Memory B cell (primary cell): ENCODE measurements at regions not wholly inside any gene's neighbourhood (a gene's known extent, or its start where the extent isn't known, plus 50 kb on each side); places are given as distances from the start of the nearest gene placed in this dataset.

Experiments
- ATAC-seq: fragments of 150-1000 bp; cut with Tn5 transposase; 2 replicates; pipeline ENCODE4 v1.10.0; 2021; ENCODE audit warnings: low read depth, mild to moderate bottlenecking, moderate library complexity
- DNase-seq, 2 donors: peaks; one replicate each; pipeline ENCODE4 v3.0.0; 2022; ENCODE audit warnings: low spot score in 2 of 2
- H3K27ac Mint-ChIP-seq: one replicate; pipeline ENCODE4 v1.8.0; 2022; ENCODE audit warnings: mild to moderate bottlenecking, moderate library complexity, mixed read lengths
- H3K27me3 Mint-ChIP-seq: one replicate; pipeline ENCODE4 v1.8.0; 2022; ENCODE audit warnings: mixed read lengths
- H3K36me3 Mint-ChIP-seq: one replicate; pipeline ENCODE4 v1.8.0; 2022; ENCODE audit warnings: mild to moderate bottlenecking, mixed read lengths
- H3K4me1 Mint-ChIP-seq: one replicate; pipeline ENCODE4 v1.8.0; 2022; ENCODE audit warnings: mixed read lengths
- H3K4me3 Mint-ChIP-seq: one replicate; pipeline ENCODE4 v1.8.0; 2022; ENCODE audit warnings: mild to moderate bottlenecking, moderate library complexity, mixed read lengths
- H3K9me3 Mint-ChIP-seq: one replicate; pipeline ENCODE4 v1.8.0; 2022; ENCODE audit warnings: mixed read lengths

DNA sequence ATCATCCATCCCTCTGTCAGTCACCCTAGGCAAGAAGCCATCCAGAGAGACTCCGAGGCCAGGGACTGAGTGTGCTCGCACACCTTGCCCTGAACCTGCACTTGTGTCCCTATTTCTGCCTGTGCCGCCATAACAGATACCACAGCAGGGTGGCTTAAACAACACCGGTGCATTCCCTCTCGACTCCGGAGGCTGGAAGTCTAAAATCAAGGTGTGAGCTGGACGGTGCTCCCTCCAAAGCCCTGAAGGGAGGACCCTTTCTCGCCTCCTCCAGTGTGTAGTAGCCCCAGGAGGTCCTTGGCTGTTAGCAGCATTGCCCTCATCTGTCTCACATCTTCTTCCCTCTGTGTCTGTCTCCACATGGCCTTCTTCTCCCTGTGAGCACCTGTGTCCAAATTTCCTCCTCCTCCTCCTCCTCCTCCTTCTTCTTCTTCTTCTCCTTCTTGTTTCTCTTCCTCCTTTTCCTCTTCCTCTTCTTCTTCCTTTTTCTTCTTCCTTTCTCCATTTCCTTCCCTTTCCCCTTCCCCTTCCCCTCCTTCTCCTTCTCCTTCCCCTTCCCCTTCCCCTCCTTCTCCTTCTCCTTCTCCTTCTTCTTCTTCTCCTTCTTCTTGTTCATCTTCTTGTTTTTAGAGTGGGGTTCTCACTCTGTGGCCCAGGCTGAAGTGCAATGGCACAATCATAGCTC lies 98.1 kb upstream of the ENPP6 start:
- Mint-ChIP-seq H3K9me3 (no peaks in the 10 kb centered on the region), H3K36me3 (no peaks in the 10 kb centered on the region), H3K4me3 (peak overlapping the region; percentile 4), H3K27ac (peak overlapping the region; percentile 88), H3K4me1 (peaks cover 37% of the 10 kb centered on the region), H3K27me3 (no peaks in the 10 kb centered on the region)
- ATAC-seq (no peak), DNase-seq (no peak)

DNA sequence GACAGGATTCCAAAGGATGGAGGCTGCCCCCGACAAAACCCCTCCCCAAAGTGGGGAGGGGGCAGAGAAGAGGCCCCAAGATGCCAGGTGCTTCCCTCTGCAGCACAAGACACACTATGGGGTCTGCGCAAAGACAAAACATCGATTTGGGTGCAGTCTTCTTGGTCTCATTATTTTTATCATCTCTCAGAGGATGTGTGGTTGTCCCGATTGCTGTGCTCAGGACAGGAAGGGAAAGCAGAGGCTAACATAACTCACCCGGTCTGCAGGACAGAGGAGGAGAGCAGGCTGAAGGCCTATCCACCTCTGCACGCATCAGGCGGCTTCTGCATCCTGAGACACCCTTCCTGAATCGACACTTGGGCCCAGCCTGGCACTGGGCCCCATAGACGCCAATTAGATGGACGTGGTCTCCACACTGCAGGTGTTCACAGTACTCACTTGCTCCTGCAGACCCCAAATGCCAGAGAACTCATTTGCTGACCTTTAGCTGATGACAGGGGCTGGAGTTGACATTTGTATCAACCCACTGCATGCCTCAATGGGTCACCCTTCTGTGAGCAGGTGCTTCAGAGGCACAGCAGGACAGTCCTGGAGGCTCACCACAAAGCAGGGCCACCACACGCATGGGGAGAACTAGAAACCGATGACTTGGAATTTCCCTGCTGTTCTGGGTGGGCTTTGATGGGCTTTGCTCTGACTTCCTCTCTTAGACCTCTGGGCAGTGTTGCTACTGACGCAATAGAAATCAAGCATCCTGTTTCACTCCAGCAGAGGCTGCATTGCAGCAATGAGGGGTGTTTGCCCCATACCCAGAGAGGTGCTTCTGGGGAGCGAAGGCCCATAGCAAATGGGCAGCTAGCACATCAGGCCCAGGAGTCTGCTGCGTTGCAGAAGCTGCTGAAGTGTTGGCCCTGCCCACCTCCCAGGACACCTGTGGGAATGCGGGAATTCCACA lies 96.3 kb upstream of the ENPP6 start:
- H3K27ac Mint-ChIP-seq: peak overlapping the region; percentile 88
- H3K4me3 Mint-ChIP-seq: peak overlapping the region; percentile 3
- no peaks in the 10 kb centered on the region for H3K36me3 Mint-ChIP-seq
- ATAC-seq (peak; percentile 87), DNase-seq (peak; percentile 38)
- H3K4me1 Mint-ChIP-seq: peaks cover 47% of the 10 kb centered on the region
- H3K27me3 Mint-ChIP-seq: no peaks in the 10 kb centered on the region
- no peaks in the 10 kb centered on the region for H3K9me3 Mint-ChIP-seq

- Mint-ChIP-seq H3K36me3 (no peaks in the 10 kb centered on the region), H3K4me3 (no peak overlapping the region), H3K9me3 (no peaks in the 10 kb centered on the region), H3K4me1 (peaks cover 39% of the 10 kb centered on the region), H3K27ac (no peak overlapping the region), H3K27me3 (no peaks in the 10 kb centered on the region)
- DNase-seq (no peak), ATAC-seq (no peak)
Measured at GRCh38 chr4:184313058-184313581, 95.4 kb upstream of the ENPP6 start.

DNA sequence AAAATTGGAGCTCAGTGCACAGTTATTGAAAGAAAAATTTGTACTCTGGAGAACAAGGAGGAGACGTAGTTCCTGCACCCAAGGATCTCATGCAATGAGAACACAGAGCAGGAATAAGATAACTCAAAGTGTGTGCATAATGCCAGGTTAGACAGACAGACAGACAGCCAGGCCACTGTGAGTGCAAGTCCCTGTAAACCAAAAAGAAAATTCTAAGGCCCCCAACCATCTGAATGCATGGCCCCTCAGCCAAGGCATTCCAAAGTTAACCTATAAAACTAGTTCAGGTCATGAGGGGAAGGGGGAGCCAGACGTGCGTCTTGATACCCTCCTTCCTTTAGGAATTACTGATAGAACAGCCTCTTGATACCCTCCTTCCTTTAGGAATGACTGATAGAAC lies 94.5 kb upstream of the ENPP6 start:
- Mint-ChIP-seq H3K4me3 (no peak overlapping the region), H3K27me3 (no peaks in the 10 kb centered on the region), H3K4me1 (peaks cover 39% of the 10 kb centered on the region), H3K36me3 (no peaks in the 10 kb centered on the region), H3K9me3 (no peaks in the 10 kb centered on the region), H3K27ac (no peak overlapping the region)
- DNase-seq (no peak), ATAC-seq (no peak)

DNA sequence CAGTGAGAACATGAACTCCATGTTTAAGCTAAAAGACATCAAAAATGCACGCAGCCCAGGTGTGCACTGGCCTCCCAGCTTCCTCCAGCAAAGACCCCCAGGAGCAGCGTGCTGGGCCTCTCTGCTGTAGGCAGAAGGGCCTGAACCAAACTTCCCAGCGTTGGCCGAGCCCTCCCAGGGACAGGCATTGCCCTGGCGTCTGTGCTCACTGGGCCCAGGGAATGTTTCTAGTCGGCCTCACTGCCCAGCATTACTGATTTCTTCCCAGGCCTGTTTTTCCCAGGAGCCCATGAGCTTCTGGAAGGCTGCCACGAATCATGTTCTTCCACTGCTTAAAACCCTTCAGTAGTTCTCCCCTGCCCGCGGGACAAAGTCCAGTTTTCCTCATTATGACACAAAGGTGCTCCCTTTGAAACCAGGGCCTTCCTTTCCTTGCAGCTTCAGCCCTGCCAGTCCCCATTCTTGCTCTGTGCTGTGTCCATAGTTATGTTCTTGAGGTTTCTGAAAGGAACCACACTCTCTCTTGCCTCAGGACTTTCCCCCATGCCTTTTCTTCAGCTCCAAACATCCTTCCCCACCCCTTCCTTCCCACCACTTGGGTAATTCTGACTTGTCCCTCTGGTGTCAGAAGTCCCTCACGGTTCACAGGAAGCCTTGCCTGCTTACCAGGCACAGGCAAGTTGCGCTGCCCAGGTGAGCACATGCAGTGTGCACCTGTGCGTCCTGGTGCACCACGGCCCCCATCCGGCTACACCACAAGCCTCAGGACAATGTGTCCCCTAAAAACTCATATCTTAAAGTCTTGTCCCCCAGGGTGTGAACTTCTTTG lies 93.4 kb upstream of the ENPP6 start:
- H3K4me1 Mint-ChIP-seq: peaks cover 37% of the 10 kb centered on the region
- ATAC-seq (no peak), DNase-seq (no peak)
- H3K27me3 Mint-ChIP-seq: no peaks in the 10 kb centered on the region
- H3K36me3 Mint-ChIP-seq: no peaks in the 10 kb centered on the region
- no peak overlapping the region for H3K4me3 Mint-ChIP-seq
- H3K27ac Mint-ChIP-seq: no peak overlapping the region
- no peaks in the 10 kb centered on the region for H3K9me3 Mint-ChIP-seq

DNA sequence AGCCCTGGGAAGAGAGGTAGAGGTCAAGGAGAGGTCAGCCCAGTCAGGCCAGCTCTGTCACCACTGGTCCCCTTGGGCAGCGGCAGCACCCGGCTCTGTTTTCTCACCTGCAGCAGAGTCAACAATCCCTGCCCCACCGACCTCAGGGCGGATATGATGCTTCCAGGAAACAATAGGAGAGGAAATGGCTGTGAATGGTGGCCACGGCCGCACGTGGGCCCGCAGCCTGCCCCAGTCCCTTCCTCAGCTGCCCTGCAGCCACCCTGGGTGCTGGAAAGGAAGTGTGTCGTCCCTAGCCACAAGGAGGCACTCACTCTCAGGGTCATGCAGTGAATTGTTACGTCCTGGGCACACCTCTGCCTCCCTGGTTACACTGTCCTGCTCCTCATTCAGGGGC lies 92.5 kb upstream of the ENPP6 start:
- Mint-ChIP-seq H3K9me3 (no peaks in the 10 kb centered on the region), H3K4me1 (peaks cover 34% of the 10 kb centered on the region), H3K36me3 (no peaks in the 10 kb centered on the region), H3K27me3 (no peaks in the 10 kb centered on the region), H3K27ac (no peak overlapping the region), H3K4me3 (no peak overlapping the region)
- peak; percentile 54 for ATAC-seq
- peak; percentile 46 to 49 for DNase-seq

DNA sequence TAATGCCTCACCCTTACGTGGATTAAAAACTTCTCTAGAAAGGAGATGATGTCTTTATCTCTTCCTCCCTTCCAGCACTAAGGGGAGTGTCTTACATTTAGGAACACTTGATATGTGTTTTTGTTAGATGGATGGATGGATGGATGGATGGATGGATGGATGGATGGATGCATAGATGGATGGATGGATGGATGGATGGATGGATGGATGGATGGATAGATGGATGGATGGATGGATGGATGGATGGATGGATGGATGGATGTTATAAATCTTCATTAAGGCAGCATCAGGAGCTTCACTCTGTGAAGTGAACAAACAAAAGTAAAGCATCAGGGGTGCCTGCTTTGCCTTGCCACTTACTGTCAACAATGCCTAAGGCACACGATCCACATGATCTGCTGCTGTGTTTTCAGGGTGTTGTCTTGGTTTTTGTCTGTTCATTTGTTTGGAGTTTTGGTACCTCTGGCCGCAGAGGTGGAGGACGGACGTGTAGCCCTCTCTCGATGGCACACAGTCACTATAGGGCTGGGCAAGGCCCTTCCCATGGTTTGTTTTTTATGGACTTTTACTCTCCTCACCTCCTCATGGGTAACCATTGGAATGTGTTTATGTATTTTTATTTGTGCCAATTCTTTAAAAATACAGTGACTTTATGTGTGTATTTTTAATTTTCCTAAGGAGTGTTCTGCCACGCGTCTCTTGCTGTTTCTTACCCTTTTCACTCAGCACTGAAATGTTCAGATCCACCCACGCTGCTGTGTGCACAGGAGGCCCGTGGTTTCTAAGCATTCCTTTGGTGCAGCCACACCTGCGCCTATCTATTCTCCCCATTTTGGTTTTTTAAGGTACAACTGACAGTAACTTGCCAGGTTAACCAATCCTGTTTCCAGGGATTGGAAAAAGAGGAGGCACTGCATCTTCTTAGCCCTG lies 91.8 kb upstream of the ENPP6 start:
- H3K4me3 Mint-ChIP-seq: no peak overlapping the region
- H3K27me3 Mint-ChIP-seq: no peaks in the 10 kb centered on the region
- DNase-seq (no peak), ATAC-seq (no peak)
- peaks cover 2% of the 10 kb centered on the region for H3K9me3 Mint-ChIP-seq
- H3K4me1 Mint-ChIP-seq: peaks cover 29% of the 10 kb centered on the region
- no peak overlapping the region for H3K27ac Mint-ChIP-seq
- H3K36me3 Mint-ChIP-seq: peaks cover 3% of the 10 kb centered on the region

GRCh38 chr4:184306949-184307348 lies 89.3 kb upstream of the ENPP6 start:
- Mint-ChIP-seq H3K27ac (no peak overlapping the region), H3K4me3 (no peak overlapping the region), H3K4me1 (peaks cover 22% of the 10 kb centered on the region), H3K27me3 (no peaks in the 10 kb centered on the region), H3K9me3 (peaks cover 11% of the 10 kb centered on the region), H3K36me3 (peaks cover 6% of the 10 kb centered on the region)
- no peak for ATAC-seq
- DNase-seq: no peak

- DNase-seq (no peak), ATAC-seq (no peak)
- no peak overlapping the region for H3K4me3 Mint-ChIP-seq
- peaks cover 6% of the 10 kb centered on the region for H3K36me3 Mint-ChIP-seq
- no peak overlapping the region for H3K27ac Mint-ChIP-seq
- no peaks in the 10 kb centered on the region for H3K27me3 Mint-ChIP-seq
- peaks cover 11% of the 10 kb centered on the region for H3K9me3 Mint-ChIP-seq
- peaks cover 20% of the 10 kb centered on the region for H3K4me1 Mint-ChIP-seq
Measured at GRCh38 chr4:184306470-184306869, 88.8 kb upstream of the ENPP6 start.

- Mint-ChIP-seq H3K36me3 (peaks cover 6% of the 10 kb centered on the region), H3K27me3 (no peaks in the 10 kb centered on the region), H3K9me3 (peaks cover 11% of the 10 kb centered on the region), H3K27ac (no peak overlapping the region), H3K4me3 (no peak overlapping the region), H3K4me1 (no peaks in the 10 kb centered on the region)
- DNase-seq (no peak), ATAC-seq (no peak)
Measured at GRCh38 chr4:184300816-184301215, 83.1 kb upstream of the ENPP6 start.

DNA sequence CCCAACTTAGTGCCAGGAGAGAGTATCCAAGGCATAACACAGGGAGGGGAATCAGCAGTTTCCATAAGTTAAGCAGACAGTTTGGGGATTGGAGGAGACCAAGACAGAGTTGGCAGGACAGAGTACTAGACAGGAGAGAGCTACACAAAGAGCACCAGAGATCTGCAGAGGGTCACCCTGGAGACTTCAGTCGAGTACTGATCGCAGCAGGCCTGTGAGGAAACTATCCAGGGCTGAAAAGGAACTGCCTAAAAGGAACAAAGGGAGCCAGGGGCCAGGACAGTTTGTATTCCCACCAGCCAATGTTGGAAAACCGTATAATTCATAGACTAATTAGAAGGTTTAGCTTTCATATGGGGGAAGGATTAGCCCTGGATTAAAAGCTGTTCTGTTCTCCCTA lies 80.6 kb upstream of the ENPP6 start:
- ATAC-seq: no peak
- DNase-seq: no peak
- no peaks in the 10 kb centered on the region for H3K36me3 Mint-ChIP-seq
- no peaks in the 10 kb centered on the region for H3K4me1 Mint-ChIP-seq
- H3K27ac Mint-ChIP-seq: no peak overlapping the region
- H3K27me3 Mint-ChIP-seq: no peaks in the 10 kb centered on the region
- no peak overlapping the region for H3K4me3 Mint-ChIP-seq
- H3K9me3 Mint-ChIP-seq: peaks cover 5% of the 10 kb centered on the region

- no peaks in the 10 kb centered on the region for H3K27me3 Mint-ChIP-seq
- ATAC-seq: no peak
Measured at GRCh38 chr4:184295206-184295605, 77.5 kb upstream of the ENPP6 start.

DNA sequence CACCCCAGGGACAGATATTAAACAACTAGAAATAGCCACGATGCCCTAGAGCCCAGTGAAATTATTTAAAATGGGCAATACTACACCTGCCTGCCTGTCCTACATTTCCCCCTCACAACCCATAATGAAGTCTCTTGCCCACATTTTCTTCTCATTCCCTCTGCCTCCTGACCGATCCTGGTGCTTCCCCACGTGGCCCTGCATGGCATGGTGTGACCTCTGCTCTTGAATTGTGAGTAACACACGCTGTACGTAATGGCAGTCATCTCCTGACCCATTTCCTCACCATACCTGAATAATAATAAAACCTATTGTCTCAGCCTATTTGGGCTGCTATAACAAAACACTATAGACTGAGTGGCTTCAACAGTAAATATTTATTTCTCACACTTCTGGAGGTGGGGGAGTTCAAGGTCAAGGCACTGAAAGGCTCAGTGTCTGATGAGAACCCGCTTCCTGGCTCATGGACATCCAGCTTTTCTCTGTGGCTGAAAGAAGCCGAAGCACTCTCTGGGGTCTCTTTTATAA lies 77.0 kb upstream of the ENPP6 start:
- Mint-ChIP-seq H3K27ac (no peak overlapping the region), H3K36me3 (no peaks in the 10 kb centered on the region), H3K9me3 (no peaks in the 10 kb centered on the region), H3K4me1 (no peaks in the 10 kb centered on the region), H3K27me3 (no peaks in the 10 kb centered on the region), H3K4me3 (no peak overlapping the region)
- ATAC-seq (no peak), DNase-seq (peak in 1 of 2 donors; percentile 6)

More at GRCh38 chr4:184295206-184295605, 77.5 kb upstream of the ENPP6 start:
- no peak for DNase-seq
- Mint-ChIP-seq H3K27ac (no peak overlapping the region), H3K36me3 (no peaks in the 10 kb centered on the region), H3K4me1 (no peaks in the 10 kb centered on the region), H3K4me3 (no peak overlapping the region), H3K9me3 (no peaks in the 10 kb centered on the region)
